Amniotic stem cell (primary cell): ENCODE measurements at regions not wholly inside any gene's neighbourhood (a gene's known extent, or its start where the extent isn't known, plus 50 kb on each side); places are given as distances from the start of the nearest gene placed in this dataset.
"Not testable (repeated sequence)": the region's sequence is repeated elsewhere in the genome, so short reads cannot be mapped to it uniquely, and the experiment has no call there.

Experiments used
- DNase-seq: peaks from one replicate; lab custom pipeline; 2025; lab: John Stamatoyannopoulos, UW

- DNase-seq, result no peak
Observed at GRCh38 chr15:34700891-34701427, 53.8 kb downstream of the GJD2 start.

- DNase-seq, result no peak
Observed at GRCh38 chr15:34699968-34700640, 54.7 kb downstream of the GJD2 start.

- DNase-seq, result no peak
Observed at GRCh38 chr15:34696506-34696905, 58.3 kb downstream of the GJD2 start.

GRCh38 chr15:34693053-34693744, 61.6 kb downstream of the GJD2 start:
- no peak for DNase-seq

GRCh38 chr15:34691034-34691433, 63.8 kb downstream of the GJD2 start:
- DNase-seq, result no peak

GRCh38 chr15:34688699-34689098, 66.1 kb downstream of the GJD2 start:
- DNase-seq, result no peak

GRCh38 chr15:34684351-34684750, 70.4 kb downstream of the GJD2 start:
- no peak for DNase-seq

GRCh38 chr15:34682674-34683073, 72.1 kb downstream of the GJD2 start:
- no peak for DNase-seq

- no peak for DNase-seq
Observed at GRCh38 chr15:34679291-34679690, 75.5 kb downstream of the GJD2 start.

- DNase-seq, result no peak
Observed at GRCh38 chr15:34673241-34673640, 81.6 kb downstream of the GJD2 start.

- DNase-seq, result no peak
Observed at GRCh38 chr15:34665498-34666116, 82.2 kb upstream of the GOLGA8B start.

- no peak for DNase-seq
Observed at GRCh38 chr15:34664418-34664817, 81.0 kb upstream of the GOLGA8B start.

GRCh38 chr15:34663101-34663500, 79.7 kb upstream of the GOLGA8B start:
- DNase-seq, result no peak

GRCh38 chr15:34659056-34659455, 75.6 kb upstream of the GOLGA8B start:
- DNase-seq, result no peak

- DNase-seq, result no peak
Observed at GRCh38 chr15:34657469-34658127, 74.1 kb upstream of the GOLGA8B start.

- DNase-seq, result no peak
Observed at GRCh38 chr15:34656005-34656796, 72.8 kb upstream of the GOLGA8B start.

- DNase-seq, result no peak
Observed at GRCh38 chr15:34655326-34655725, 71.9 kb upstream of the GOLGA8B start.

GRCh38 chr15:34654625-34655024, 71.2 kb upstream of the GOLGA8B start:
- no peak for DNase-seq

- no peak for DNase-seq
Observed at GRCh38 chr15:34653992-34654391, 70.5 kb upstream of the GOLGA8B start.

GRCh38 chr15:34653326-34653725, 69.9 kb upstream of the GOLGA8B start:
- not testable (repeated sequence) for DNase-seq

- DNase-seq, result no peak
Observed at GRCh38 chr15:34652726-34653033, 69.2 kb upstream of the GOLGA8B start.
